CD4-positive, alpha-beta memory T cell (primary cell): ENCODE measurements at regions not wholly inside any gene's neighbourhood (a gene's known extent, or its start where the extent isn't known, plus 50 kb on each side); places are given as distances from the start of the nearest gene placed in this dataset.
"Not testable (repeated sequence)": the region's sequence is repeated elsewhere in the genome, so short reads cannot be mapped to it uniquely, and the experiment has no call there.

Source experiments
- CTCF ChIA-PET: fragments of 350-600 bp; sonication (Branson Sonifier 250); formaldehyde crosslinking; loops from one replicate; lab custom pipeline; 2021; ENCODE audit warnings: inconsistent platforms; ENCODE audit not compliant: partially characterized antibody; lab: Charles Lee
- POLR2A ChIA-PET: fragments of 350-600 bp; sonication (Branson Sonifier 250); formaldehyde crosslinking; loops from one replicate; lab custom pipeline; 2021; ENCODE audit not compliant: partially characterized antibody; lab: Charles Lee
- DNase-seq, 5 donors: peaks; one replicate each; pipeline versions ENCODE4 v3.0.0 to v3.0.0-alpha.2; 2020 to 2022; ENCODE audit warnings: mixed read lengths in 1 of 5
- H3K27ac ChIP-seq: one replicate; pipeline ENCODE4 v1.7.0; 2013; ENCODE audit warnings: low read depth, low read length
- H3K27me3 ChIP-seq: 2 replicates; pipeline ENCODE4 v1.7.0; 2013; ENCODE audit warnings: mild to moderate bottlenecking, low read length, moderate library complexity; ENCODE audit not compliant: insufficient read depth
- H3K36me3 ChIP-seq: 2 replicates; pipeline ENCODE4 v1.7.0; 2013; ENCODE audit warnings: mild to moderate bottlenecking, low read length, moderate library complexity; ENCODE audit not compliant: insufficient read depth
- H3K4me1 ChIP-seq: 2 replicates; pipeline ENCODE4 v1.7.0; 2013; ENCODE audit warnings: mild to moderate bottlenecking, low read length, moderate library complexity; ENCODE audit not compliant: insufficient read depth
- H3K4me3 ChIP-seq, 2 donors: one replicate each; pipeline ENCODE4 v1.7.0; 2013; ENCODE audit warnings: low read length in 2 of 2, mild to moderate bottlenecking in 1 of 2
- H3K9me3 ChIP-seq, 2 donors: one replicate each; pipeline ENCODE4 v1.7.0; 2013; ENCODE audit warnings: low read length in 2 of 2, control low read depth in 1 of 2; ENCODE audit not compliant: control insufficient read depth in 1 of 2
- H3K27ac Mint-ChIP-seq, 7 donors: one replicate each; pipeline ENCODE4 v1.8.0; 2020 to 2021; ENCODE audit warnings: mixed read lengths in 7 of 7, mild to moderate bottlenecking in 6 of 7, inconsistent platforms in 3 of 7, moderate library complexity in 3 of 7
- H3K27me3 Mint-ChIP-seq, 2 donors: one replicate each; pipeline ENCODE4 v1.8.0; 2020 to 2021; ENCODE audit warnings: mixed read lengths in 2 of 2
- H3K36me3 Mint-ChIP-seq, 2 donors: one replicate each; pipeline ENCODE4 v1.8.0; 2020 to 2021; ENCODE audit warnings: mixed read lengths in 2 of 2, inconsistent platforms in 1 of 2, mild to moderate bottlenecking in 1 of 2
- H3K4me1 Mint-ChIP-seq, 4 donors: one replicate each; pipeline ENCODE4 v1.8.0; 2020 to 2021; ENCODE audit warnings: mixed read lengths in 4 of 4, mild to moderate bottlenecking in 1 of 4
- H3K4me3 Mint-ChIP-seq, 8 donors: one replicate each; pipeline ENCODE4 v1.8.0; 2020 to 2021; ENCODE audit warnings: mixed read lengths in 8 of 8, mild to moderate bottlenecking in 7 of 8, moderate library complexity in 6 of 8, inconsistent platforms in 3 of 8
- H3K9me3 Mint-ChIP-seq, 8 donors: one replicate each; pipeline ENCODE4 v1.8.0; 2020 to 2021; ENCODE audit warnings: mixed read lengths in 8 of 8, mild to moderate bottlenecking in 5 of 8, inconsistent platforms in 3 of 8, moderate library complexity in 1 of 8
- intact Hi-C: fragments of 100-400 bp; cut with micrococcal nuclease; formaldehyde crosslinking; loops from one replicate; pipeline ENCODE4 v1.15.1; 2023

DNA sequence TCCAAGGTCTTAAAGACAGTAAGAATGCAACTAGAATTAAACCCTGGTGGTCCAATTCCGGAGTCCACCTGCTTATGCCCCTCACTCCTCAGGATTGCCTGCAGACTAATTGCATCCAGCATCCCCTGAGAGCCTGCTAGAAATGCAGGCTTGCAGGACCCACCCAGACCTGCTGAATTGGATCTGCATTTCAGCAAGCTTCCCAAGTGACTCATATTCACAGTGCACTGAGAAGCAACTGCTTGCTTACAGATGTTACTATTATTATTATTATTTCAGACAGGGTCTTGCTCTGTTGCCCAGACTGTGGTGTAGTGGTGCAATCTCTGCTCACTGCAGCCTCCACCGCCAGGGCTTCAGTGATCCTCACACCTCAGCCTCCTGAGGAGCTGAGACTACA is 83.5 kb upstream of the VGLL4 start:
- no peaks in the 10 kb centered on the region for H3K36me3 Mint-ChIP-seq
- intact Hi-C loops, result no loop called here
- Histone ChIP-seq H3K36me3 (no peaks in the 10 kb centered on the region), H3K4me1 (peaks cover 5% of the 10 kb centered on the region), H3K4me3 (no peak overlapping the region), H3K9me3 (no peaks in the 10 kb centered on the region), H3K27ac (no peak overlapping the region), H3K27me3 (no peaks in the 10 kb centered on the region)
- H3K4me3 Mint-ChIP-seq, result no peak overlapping the region
- ChIA-PET POLR2A (no interaction called here), CTCF (no interaction called here)
- no peaks in the 10 kb centered on the region for H3K9me3 Mint-ChIP-seq
- H3K27me3 Mint-ChIP-seq, result peaks cover 5 to 9% of the 10 kb centered on the region in 2 donors
- DNase-seq, result no peak
- peaks cover 4 to 5% (median 4%) of the 10 kb centered on the region in 4 donors for H3K4me1 Mint-ChIP-seq
- no peak overlapping the region for H3K27ac Mint-ChIP-seq

DNA sequence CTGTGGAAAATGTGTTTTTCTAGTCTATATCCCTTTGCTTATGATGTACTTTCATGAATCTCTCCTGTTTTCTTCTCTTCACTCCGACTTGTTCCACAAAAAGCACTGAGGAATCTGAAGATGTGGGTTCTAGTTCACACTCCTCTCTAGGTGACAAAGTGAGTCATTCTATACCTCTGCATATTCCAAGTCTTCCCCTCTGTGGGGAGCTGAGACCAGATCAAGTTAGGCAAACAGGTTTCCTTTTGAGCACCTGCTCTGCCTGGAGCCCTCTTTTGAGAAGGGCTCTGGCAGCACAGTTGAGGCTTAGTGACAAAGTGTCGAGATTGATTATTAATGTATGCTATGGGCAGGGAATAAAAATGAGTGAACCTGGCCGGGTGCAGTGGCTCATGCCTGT is 82.4 kb upstream of the VGLL4 start:
- peaks cover 5 to 9% of the 10 kb centered on the region in 2 donors for H3K27me3 Mint-ChIP-seq
- H3K4me3 Mint-ChIP-seq, result no peak overlapping the region
- H3K9me3 ChIP-seq, result no peaks in the 10 kb centered on the region
- no peak overlapping the region for H3K4me3 ChIP-seq
- no peaks in the 10 kb centered on the region for H3K36me3 Mint-ChIP-seq
- peaks cover 5% of the 10 kb centered on the region for H3K4me1 ChIP-seq
- H3K27ac ChIP-seq, result no peak overlapping the region
- no peaks in the 10 kb centered on the region for H3K27me3 ChIP-seq
- no peaks in the 10 kb centered on the region for H3K9me3 Mint-ChIP-seq
- no peak overlapping the region for H3K27ac Mint-ChIP-seq
- intact Hi-C loops, result no loop called here
- CTCF ChIA-PET, result no interaction called here
- POLR2A ChIA-PET, result no interaction called here
- DNase-seq, result no peak
- peaks cover 4 to 7% (median 6%) of the 10 kb centered on the region in 4 donors for H3K4me1 Mint-ChIP-seq
- no peaks in the 10 kb centered on the region for H3K36me3 ChIP-seq

DNA sequence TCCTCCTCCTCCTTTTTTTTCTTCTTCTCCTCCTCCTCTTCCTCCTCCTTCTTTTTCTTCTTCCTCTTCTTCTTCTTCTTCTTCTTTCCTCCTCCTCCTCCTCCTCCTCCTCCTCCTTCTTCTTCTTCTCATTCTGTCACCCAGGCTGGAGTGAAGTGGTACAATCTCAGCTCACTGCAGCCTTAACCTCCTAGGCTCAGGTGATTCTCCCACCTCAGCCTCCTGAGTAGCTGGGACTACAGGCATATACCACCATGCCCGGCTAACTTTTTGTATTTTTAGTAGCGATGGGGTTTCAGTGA is 81.6 kb upstream of the VGLL4 start:
- H3K9me3 ChIP-seq, H3K27ac Mint-ChIP-seq, H3K9me3 Mint-ChIP-seq, POLR2A ChIA-PET, H3K4me3 ChIP-seq, H3K27ac ChIP-seq, intact Hi-C loops, DNase-seq, H3K27me3 Mint-ChIP-seq, H3K36me3 ChIP-seq, H3K27me3 ChIP-seq, CTCF ChIA-PET, H3K36me3 Mint-ChIP-seq: not testable (repeated sequence)
- peak overlapping the region in 3 of 8 donors; percentile 42 to 54 (median 52) for H3K4me3 Mint-ChIP-seq
- peaks cover 10% of the 10 kb centered on the region for H3K4me1 ChIP-seq
- peaks cover 6 to 15% (median 13%) of the 10 kb centered on the region in 4 donors for H3K4me1 Mint-ChIP-seq

DNA sequence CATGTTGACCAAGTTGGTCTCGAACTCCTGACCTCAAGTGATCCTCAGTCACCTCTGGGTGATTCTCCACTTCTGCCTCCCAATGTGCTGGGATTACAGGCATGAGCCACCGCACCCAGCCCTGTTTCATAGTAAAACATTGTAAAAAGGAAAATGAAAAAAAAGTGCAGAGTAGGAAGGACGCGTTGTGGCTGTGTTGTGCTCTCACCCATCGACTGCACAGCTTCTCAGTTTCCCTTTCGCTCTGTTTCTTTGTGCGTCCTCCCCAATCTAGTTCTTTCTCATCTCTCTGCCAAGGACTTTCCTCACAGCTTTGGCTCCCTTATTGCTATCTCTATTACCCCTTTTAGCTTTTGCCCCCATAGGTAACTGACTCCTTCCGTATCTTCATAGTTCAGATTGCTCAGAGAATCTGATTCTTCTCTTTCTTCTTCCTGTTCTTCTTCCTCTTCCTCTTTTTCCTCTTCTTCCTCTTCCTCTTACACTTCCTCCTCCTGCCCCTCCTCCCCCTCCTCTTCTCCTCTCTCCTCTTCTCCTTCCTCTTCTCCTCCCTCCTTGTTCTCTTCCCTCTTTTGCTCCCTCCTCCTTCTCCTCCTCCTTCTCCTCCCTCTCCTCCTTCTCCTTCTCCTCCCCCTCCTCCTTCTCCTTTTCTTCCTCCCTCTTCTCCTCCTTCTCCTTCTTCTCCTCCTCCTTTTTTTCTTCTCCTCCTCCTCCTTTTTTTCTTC is 81.1 kb upstream of the VGLL4 start:
- ChIA-PET POLR2A (interaction anchor here (0.6 kb wide), 1 partner anchor 81 kb away, joined by 3 read pairs; the partner anchor contains the start of gene VGLL4), CTCF (interaction anchor here (1.9 kb wide), 1 partner anchor 79 kb away, joined by 4 read pairs; no protein-coding TSS in a partner anchor)
- H3K4me1 Mint-ChIP-seq, result peaks cover 6 to 17% (median 13%) of the 10 kb centered on the region in 4 donors
- peak overlapping the region; percentile 46 to 79 (median 70) for H3K4me3 Mint-ChIP-seq
- H3K4me1 ChIP-seq, result peaks cover 10% of the 10 kb centered on the region
- H3K27me3 ChIP-seq, result no peaks in the 10 kb centered on the region
- H3K27ac Mint-ChIP-seq, result peak overlapping the region in 3 of 7 donors; percentile 17 to 75 (median 61)
- intact Hi-C loops, result no loop called here
- no peaks in the 10 kb centered on the region for H3K36me3 ChIP-seq
- H3K27me3 Mint-ChIP-seq, result peaks cover 5 to 9% of the 10 kb centered on the region in 2 donors
- no peak overlapping the region for H3K4me3 ChIP-seq
- H3K9me3 ChIP-seq, result no peaks in the 10 kb centered on the region
- no peak overlapping the region for H3K27ac ChIP-seq
- H3K36me3 Mint-ChIP-seq, result peaks cover 0 to 3% of the 10 kb centered on the region in 2 donors
- no peak for DNase-seq
- H3K9me3 Mint-ChIP-seq, result peaks cover 0 to 2% (median 0%) of the 10 kb centered on the region in 8 donors

DNA sequence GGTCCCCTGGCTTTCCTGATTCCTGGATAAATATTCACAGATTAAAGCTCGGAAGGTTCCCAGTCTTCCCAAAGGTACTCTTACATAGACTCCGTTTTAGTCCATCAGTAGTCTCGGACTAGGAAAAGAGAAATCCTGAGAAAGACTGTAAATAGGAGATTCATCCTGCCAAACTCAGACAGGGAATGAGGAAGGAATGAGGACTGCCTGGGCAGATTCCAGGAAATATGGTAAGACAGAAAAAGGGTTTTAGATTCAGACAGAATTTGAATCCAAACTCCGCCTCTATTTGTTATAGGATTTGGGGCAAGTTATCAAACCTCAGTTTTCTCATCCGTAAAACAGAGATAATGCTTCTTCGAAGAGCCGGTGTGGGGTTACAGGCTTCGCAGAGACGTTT is 77.8 kb upstream of the VGLL4 start:
- no peaks in the 10 kb centered on the region for H3K27me3 ChIP-seq
- H3K27ac Mint-ChIP-seq, result peak overlapping the region in 2 of 7 donors; percentile 70 to 75
- H3K4me3 Mint-ChIP-seq, result peak overlapping the region; percentile 13 to 97 (median 92)
- H3K9me3 Mint-ChIP-seq, result peaks cover 0 to 2% (median 0%) of the 10 kb centered on the region in 8 donors
- intact Hi-C loops, result no loop called here
- H3K36me3 ChIP-seq, result no peaks in the 10 kb centered on the region
- POLR2A ChIA-PET, result no interaction called here
- CTCF ChIA-PET, result no interaction called here
- peaks cover 4 to 5% of the 10 kb centered on the region in 2 donors for H3K27me3 Mint-ChIP-seq
- H3K27ac ChIP-seq, result no peak overlapping the region
- H3K4me1 ChIP-seq, result peaks cover 17% of the 10 kb centered on the region
- no peak for DNase-seq
- H3K4me1 Mint-ChIP-seq, result peaks cover 12 to 34% (median 26%) of the 10 kb centered on the region in 4 donors
- H3K4me3 ChIP-seq, result no peak overlapping the region
- H3K9me3 ChIP-seq, result no peaks in the 10 kb centered on the region
- H3K36me3 Mint-ChIP-seq, result peaks cover 0 to 9% of the 10 kb centered on the region in 2 donors

DNA sequence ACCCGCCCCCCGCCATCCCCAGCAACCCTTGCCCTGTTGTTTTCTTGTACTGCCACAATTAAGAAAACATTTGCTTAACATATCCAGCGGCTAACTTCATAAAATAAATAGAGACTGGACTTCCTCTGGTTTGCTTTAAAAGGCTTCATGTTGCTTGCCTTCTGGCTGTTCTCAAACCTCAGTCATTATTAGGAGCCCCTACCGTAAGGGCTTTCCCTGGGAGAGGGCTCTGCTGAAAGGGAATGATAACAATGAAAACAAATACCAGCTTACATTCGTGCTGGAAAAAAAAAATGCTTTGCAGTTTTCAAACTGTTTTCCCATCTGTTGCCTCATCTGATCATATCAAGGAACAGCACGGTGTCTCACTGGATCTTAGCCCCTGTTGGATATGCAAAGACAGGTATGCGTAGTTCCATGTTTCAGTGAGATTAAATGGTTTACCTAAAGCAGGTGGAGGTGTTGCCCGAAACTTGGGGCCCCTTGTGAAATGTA is 77.2 kb upstream of the VGLL4 start:
- intact Hi-C loops, result no loop called here
- ChIA-PET CTCF (no interaction called here), POLR2A (no interaction called here)
- H3K4me3 ChIP-seq, result peak overlapping the region in 1 of 2 donors; percentile 59
- H3K9me3 ChIP-seq, result no peaks in the 10 kb centered on the region
- Mint-ChIP-seq H3K36me3 (peaks cover 0 to 9% of the 10 kb centered on the region in 2 donors), H3K4me1 (peaks cover 12 to 35% (median 26%) of the 10 kb centered on the region in 4 donors), H3K4me3 (peak overlapping the region; percentile 87 to 97 (median 94)), H3K9me3 (peaks cover 0 to 2% (median 0%) of the 10 kb centered on the region in 8 donors), H3K27me3 (peaks cover 1 to 4% of the 10 kb centered on the region in 2 donors), H3K27ac (peak overlapping the region; percentile 70 to 97 (median 89))
- H3K27me3 ChIP-seq, result no peaks in the 10 kb centered on the region
- H3K27ac ChIP-seq, result peak overlapping the region; percentile 64
- no peak for DNase-seq
- H3K4me1 ChIP-seq, result peaks cover 17% of the 10 kb centered on the region
- no peaks in the 10 kb centered on the region for H3K36me3 ChIP-seq

- Mint-ChIP-seq H3K27me3 (peaks cover 0 to 4% of the 10 kb centered on the region in 2 donors), H3K27ac (peak overlapping the region; percentile 70 to 97 (median 89)), H3K36me3 (peaks cover 0 to 9% of the 10 kb centered on the region in 2 donors), H3K4me3 (peak overlapping the region; percentile 87 to 97 (median 94)), H3K4me1 (peaks cover 12 to 35% (median 26%) of the 10 kb centered on the region in 4 donors), H3K9me3 (peaks cover 0 to 2% (median 0%) of the 10 kb centered on the region in 8 donors)
- no peaks in the 10 kb centered on the region for H3K27me3 ChIP-seq
- no peaks in the 10 kb centered on the region for H3K9me3 ChIP-seq
- peak; percentile 54 to 66 (median 65) for DNase-seq
- CTCF ChIA-PET, result no interaction called here
- H3K4me3 ChIP-seq, result peak overlapping the region; percentile 57 to 59
- POLR2A ChIA-PET, result interaction anchor here (0.6 kb wide), 2 partner anchors 77 to 126 kb away, joined by 3 read pairs; no protein-coding TSS in a partner anchor
- H3K36me3 ChIP-seq, result no peaks in the 10 kb centered on the region
- H3K4me1 ChIP-seq, result peaks cover 17% of the 10 kb centered on the region
- intact Hi-C loops, result no loop called here
- peak overlapping the region; percentile 64 for H3K27ac ChIP-seq
Observed at GRCh38 chr3:11720304-11720898, 76.7 kb upstream of the VGLL4 start.
